ENCODE measurements at regions not wholly inside any gene's neighbourhood (a gene's known extent, or its start where the extent isn't known, plus 50 kb on each side); places are given as distances from the start of the nearest gene placed in this dataset.

DNA sequence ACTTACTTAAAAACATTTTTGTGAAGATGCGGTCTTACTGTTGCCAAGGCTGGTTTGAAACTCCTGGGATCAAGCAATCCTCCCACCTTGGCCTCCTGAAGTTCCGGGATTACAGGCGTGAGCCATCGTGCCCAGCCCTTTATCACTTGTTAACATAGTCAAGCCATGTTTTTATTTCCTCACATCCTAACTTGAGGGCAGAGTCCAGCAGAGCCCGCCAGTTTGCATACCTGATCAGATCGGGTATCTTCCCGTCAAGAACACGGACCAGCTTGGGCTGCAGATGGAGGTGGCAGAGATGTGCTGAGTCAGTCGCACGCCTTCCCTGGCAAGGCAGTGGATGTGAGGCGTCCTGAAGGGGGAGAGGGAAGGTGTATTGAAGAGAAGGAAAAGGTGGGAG, 447.3 kb upstream of the USP9Y start:
- Histone ChIP-seq H3K27ac (ENCODE audit: low read length) (no peak overlapping the region), H3K9ac (ENCODE audit: low read length) (no peak overlapping the region), H3K9me2 (replicated peaks; ENCODE audit: low read length) (no peaks in the 10 kb centered on the region), H2AFZ (ENCODE audit: low read length) (no peak overlapping the region), H3F3A (ENCODE audit: low read length, unreplicated experiment) (no peaks in the 10 kb centered on the region), H3K27me3 (ENCODE audit: low read length) (no peaks in the 10 kb centered on the region), H4K20me1 (ENCODE audit: low read length) (no peaks in the 10 kb centered on the region), H3K9me3 (ENCODE audit: low read length) (no peaks in the 10 kb centered on the region), H3K4me3 (ENCODE audit: low read length) (no peak overlapping the region), H3K36me3 (ENCODE audit: low read depth, low read length) (no peaks in the 10 kb centered on the region), H3K4me1 (ENCODE audit: insufficient read depth, low read length) (no peaks in the 10 kb centered on the region), H3K4me2 (ENCODE audit: low read length) (no peak overlapping the region), H3K79me2 (ENCODE audit: low read length) (no peaks in the 10 kb centered on the region)
- ChIA-PET POLR2A (ENCODE audit: unreplicated experiment) (no interaction called here), CTCF (no interaction called here)
- ATAC-seq = no peak
- intact Hi-C loops (cut with micrococcal nuclease) = no loop called here
- no TSS peak for BruUV-seq (replicated peaks)
- no peak for TF ChIP-seq EZH2phosphoT487 (IDR thresholded peaks at IDR 0.05; ENCODE audit: borderline replicate concordance, low read length)
- TF ChIP-seq, protein P1, sequence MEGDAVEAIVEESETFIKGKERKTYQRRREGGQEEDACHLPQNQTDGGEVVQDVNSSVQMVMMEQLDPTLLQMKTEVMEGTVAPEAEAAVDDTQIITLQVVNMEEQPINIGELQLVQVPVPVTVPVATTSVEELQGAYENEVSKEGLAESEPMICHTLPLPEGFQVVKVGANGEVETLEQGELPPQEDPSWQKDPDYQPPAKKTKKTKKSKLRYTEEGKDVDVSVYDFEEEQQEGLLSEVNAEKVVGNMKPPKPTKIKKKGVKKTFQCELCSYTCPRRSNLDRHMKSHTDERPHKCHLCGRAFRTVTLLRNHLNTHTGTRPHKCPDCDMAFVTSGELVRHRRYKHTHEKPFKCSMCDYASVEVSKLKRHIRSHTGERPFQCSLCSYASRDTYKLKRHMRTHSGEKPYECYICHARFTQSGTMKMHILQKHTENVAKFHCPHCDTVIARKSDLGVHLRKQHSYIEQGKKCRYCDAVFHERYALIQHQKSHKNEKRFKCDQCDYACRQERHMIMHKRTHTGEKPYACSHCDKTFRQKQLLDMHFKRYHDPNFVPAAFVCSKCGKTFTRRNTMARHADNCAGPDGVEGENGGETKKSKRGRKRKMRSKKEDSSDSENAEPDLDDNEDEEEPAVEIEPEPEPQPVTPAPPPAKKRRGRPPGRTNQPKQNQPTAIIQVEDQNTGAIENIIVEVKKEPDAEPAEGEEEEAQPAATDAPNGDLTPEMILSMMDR (conservative IDR thresholded peaks at IDR 0.05; ENCODE audit: low read depth, low read length) = no peak
- no peak for TF ChIP-seq EZH2 (IDR thresholded peaks at IDR 0.05; ENCODE audit: low read length, unreplicated experiment)
- no peak for DNase-seq

DNA sequence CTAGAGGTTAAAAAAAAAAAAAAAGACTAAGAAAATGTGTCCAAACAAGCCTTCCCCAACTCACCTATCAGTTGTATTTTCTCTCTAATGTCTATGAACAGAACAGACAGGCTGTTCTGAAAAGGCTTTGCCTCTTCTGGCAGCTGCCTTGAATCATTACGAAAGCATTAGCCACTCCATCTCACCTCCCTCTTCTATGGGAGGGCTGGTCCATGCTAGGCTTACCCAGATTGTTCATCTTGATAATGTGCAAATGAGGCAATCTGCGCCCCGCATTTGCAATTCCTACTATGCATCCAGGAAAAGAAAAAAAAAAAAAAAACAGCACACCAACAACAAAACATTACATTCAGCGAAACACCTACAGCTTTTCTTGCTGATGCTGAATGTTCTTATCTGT, 429.9 kb upstream of the USP9Y start:
- Histone ChIP-seq H3K9ac (ENCODE audit: low read length) (no peak overlapping the region), H3K27ac (ENCODE audit: low read length) (no peak overlapping the region), H2AFZ (ENCODE audit: low read length) (no peak overlapping the region), H3K79me2 (ENCODE audit: low read length) (no peaks in the 10 kb centered on the region), H3F3A (ENCODE audit: low read length, unreplicated experiment) (no peaks in the 10 kb centered on the region), H3K4me2 (ENCODE audit: low read length) (no peak overlapping the region), H3K4me1 (ENCODE audit: insufficient read depth, low read length) (no peaks in the 10 kb centered on the region), H4K20me1 (ENCODE audit: low read length) (no peaks in the 10 kb centered on the region), H3K4me3 (ENCODE audit: low read length) (no peak overlapping the region), H3K9me3 (ENCODE audit: low read length) (no peaks in the 10 kb centered on the region), H3K36me3 (ENCODE audit: low read depth, low read length) (no peaks in the 10 kb centered on the region), H3K27me3 (ENCODE audit: low read length) (no peaks in the 10 kb centered on the region), H3K9me2 (replicated peaks; ENCODE audit: low read length) (no peaks in the 10 kb centered on the region)
- TF ChIP-seq, protein P1 (conservative IDR thresholded peaks at IDR 0.05; ENCODE audit: low read depth, low read length) = no peak
- TF ChIP-seq EZH2 (IDR thresholded peaks at IDR 0.05; ENCODE audit: low read length, unreplicated experiment) (no peak), EZH2phosphoT487 (IDR thresholded peaks at IDR 0.05; ENCODE audit: borderline replicate concordance, low read length) (no peak)
- intact Hi-C loops (cut with micrococcal nuclease) = no loop called here
- ChIA-PET CTCF (no interaction called here), POLR2A (ENCODE audit: unreplicated experiment) (no interaction called here)
- DNase-seq = no peak
- ATAC-seq = no peak
- no TSS peak for BruUV-seq (replicated peaks)

DNA sequence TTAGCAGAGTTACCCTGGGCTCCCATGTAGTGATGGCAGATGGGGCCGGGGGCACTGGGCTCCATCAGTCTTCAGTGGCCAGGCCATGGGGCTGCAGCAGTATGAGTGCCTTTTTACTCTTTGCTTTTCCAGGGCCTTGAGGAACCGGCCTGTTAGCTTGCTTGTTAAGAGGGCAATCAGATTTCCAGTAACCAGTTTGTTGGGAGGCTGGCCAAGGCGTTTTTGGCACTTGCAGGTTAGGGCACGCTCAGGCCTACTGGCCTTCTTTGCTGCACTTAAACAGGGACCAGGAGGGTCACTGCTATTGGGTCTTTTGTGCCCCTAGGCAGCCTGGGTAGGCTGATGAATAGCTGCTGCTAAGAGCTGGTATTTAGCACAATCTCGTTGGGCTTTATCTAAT, 415.4 kb upstream of the USP9Y start:
- Histone ChIP-seq H4K20me1 (ENCODE audit: low read length) (no peaks in the 10 kb centered on the region), H3F3A (ENCODE audit: low read length, unreplicated experiment) (no peaks in the 10 kb centered on the region), H3K79me2 (ENCODE audit: low read length) (no peaks in the 10 kb centered on the region), H3K9me2 (replicated peaks; ENCODE audit: low read length) (no peaks in the 10 kb centered on the region), H3K9me3 (ENCODE audit: low read length) (no peaks in the 10 kb centered on the region), H3K27ac (ENCODE audit: low read length) (no peak overlapping the region), H3K27me3 (ENCODE audit: low read length) (no peaks in the 10 kb centered on the region), H2AFZ (ENCODE audit: low read length) (no peak overlapping the region), H3K4me3 (ENCODE audit: low read length) (no peak overlapping the region), H3K4me1 (ENCODE audit: insufficient read depth, low read length) (no peaks in the 10 kb centered on the region), H3K36me3 (ENCODE audit: low read depth, low read length) (no peaks in the 10 kb centered on the region), H3K4me2 (ENCODE audit: low read length) (no peak overlapping the region), H3K9ac (ENCODE audit: low read length) (no peak overlapping the region)
- ATAC-seq (no peak), DNase-seq (no peak)
- ChIA-PET POLR2A (ENCODE audit: unreplicated experiment) (no interaction called here), CTCF (no interaction called here)
- intact Hi-C loops (cut with micrococcal nuclease) = no loop called here
- no TSS peak for BruUV-seq (replicated peaks)
- TF ChIP-seq EZH2phosphoT487 (IDR thresholded peaks at IDR 0.05; ENCODE audit: borderline replicate concordance, low read length) (no peak), EZH2 (IDR thresholded peaks at IDR 0.05; ENCODE audit: low read length, unreplicated experiment) (no peak)
- TF ChIP-seq, protein P1 (conservative IDR thresholded peaks at IDR 0.05; ENCODE audit: low read depth, low read length) = no peak

Data from PC-3 (cell line).